ENCODE measurements at regions not wholly inside any gene's neighbourhood (a gene's known extent, or its start where the extent isn't known, plus 50 kb on each side); places are given as distances from the start of the nearest gene placed in this dataset.

GRCh38 chr15:95990833-95991232, 339.7 kb upstream of the NR2F2 start:
- Histone ChIP-seq H3K27me3 (replicated peaks in 1 of 4; ENCODE audit: control insufficient read depth in 3 of 4, extremely low read depth in 1 of 4, insufficient read depth in 3 of 4, low read length in 3 of 4) (no peaks in the 10 kb centered on the region), H4K20me1 (replicated peaks in 1 of 2; ENCODE audit: control insufficient read depth in 1 of 2, insufficient read depth in 2 of 2, low read length in 2 of 2) (no peaks in the 10 kb centered on the region), H2AK5ac (ENCODE audit: low read depth, low read length) (no peak overlapping the region), H3K56ac (replicated peaks; ENCODE audit: insufficient read length, low read depth, low read length) (no peak overlapping the region), H3K14ac (ENCODE audit: insufficient read length) (no peak overlapping the region), H3K27ac (ENCODE audit: low read depth, low read length) (no peak overlapping the region), H3K23me2 (ENCODE audit: low read depth, low read length) (no peaks in the 10 kb centered on the region; the same call in 1 of the 2 replicates), H3K23ac (ENCODE audit: insufficient read length) (no peak overlapping the region), H2BK120ac (replicated peaks; ENCODE audit: low read depth, low read length) (no peak overlapping the region), H3K9me3 (ENCODE audit: insufficient read depth in 2 of 2, low read depth in 1 of 2, low read length in 1 of 2) (no peaks in the 10 kb centered on the region), H2AFZ (ENCODE audit: low read length) (no peak overlapping the region), H3K36me3 (ENCODE audit: control insufficient read depth in 2 of 4, insufficient read depth in 4 of 4, low read length in 3 of 4) (no peaks in the 10 kb centered on the region), H2BK20ac (ENCODE audit: low read length) (no peak overlapping the region), H3K4ac (replicated peaks; ENCODE audit: insufficient read length, low read depth, low read length) (no peak overlapping the region), H4K5ac (ENCODE audit: insufficient read length, low read depth, low read length) (no peak overlapping the region), H4K8ac (ENCODE audit: extremely low read depth, insufficient read depth, low read length) (no peak overlapping the region), H2BK15ac (ENCODE audit: low read length) (no peak overlapping the region), H4K91ac (replicated peaks; ENCODE audit: insufficient read length, low read length) (no peak overlapping the region), H2BK12ac (ENCODE audit: low read depth, low read length) (no peak overlapping the region), H3K4me1 (replicated peaks in 1 of 4; ENCODE audit: control insufficient read depth in 3 of 4, insufficient read depth in 4 of 4, low read length in 3 of 4) (peaks cover 0 to 7% (median 0%) of the 10 kb centered on the region in 4 experiments; a peak in 2 of 7 replicates), H3K79me2 (ENCODE audit: control insufficient read depth in 1 of 2, insufficient read depth in 2 of 2, low read length in 2 of 2) (no peaks in the 10 kb centered on the region), H3K4me2 (ENCODE audit: insufficient read depth in 1 of 2, low read depth in 2 of 2, low read length in 2 of 2) (no peak overlapping the region), H3K4me3 (ENCODE audit: extremely low read depth in 1 of 4, insufficient read depth in 2 of 4, low read depth in 3 of 4, low read length in 4 of 4) (no peak overlapping the region), H3K18ac (ENCODE audit: extremely low read depth, low read length) (no peak overlapping the region), H2BK5ac (ENCODE audit: low read depth, low read length) (no peak overlapping the region), H3K79me1 (ENCODE audit: low read depth, low read length) (no peaks in the 10 kb centered on the region), H3K9ac (replicated peaks in 1 of 4; ENCODE audit: extremely low read depth in 1 of 4, low read depth in 3 of 4, low read length in 3 of 4) (no peak overlapping the region)
- WGBS, 2 experiments (ENCODE audit: extremely low coverage in 1 of 2, insufficient coverage in 1 of 2, insufficient read length in 1 of 2, insufficient replicate concordance in 2 of 2, low coverage in 1 of 2, low lambda C conversion rate in 2 of 2, missing lambda C conversion rate in 1 of 2) = 98% methylated on average over 4 of the region's 4 CpGs; no CpG with 5 or more reads in 1 of the 2 experiments
- ChIA-PET CTCF (ENCODE audit: partially characterized antibody) (interaction anchor here (1.0 kb wide), 1 partner anchor 10 kb away, joined by 3 read pairs; no protein-coding TSS in a partner anchor), POLR2A (ENCODE audit: partially characterized antibody) (no interaction called here)
- FAIRE-seq = no peak
- TF ChIP-seq JUN (IDR thresholded peaks at IDR 0.05; ENCODE audit: low read depth, low read length) (no peak), RAD21 (IDR thresholded peaks at IDR 0.05 in 1 of 2, conservative IDR thresholded peaks at IDR 0.05 in 1 of 2; ENCODE audit: low read depth in 2 of 2, low read length in 2 of 2) (no peak), HDAC6 (IDR thresholded peaks at IDR 0.05; ENCODE audit: low read depth, low read length) (no peak), POLR2AphosphoS5 (IDR thresholded peaks at IDR 0.05; ENCODE audit: low read depth, low read length) (no peak), USF2 (IDR thresholded peaks at IDR 0.05; ENCODE audit: low read length) (no peak), NANOG (IDR thresholded peaks at IDR 0.05; ENCODE audit: insufficient read depth, low read depth, low read length, poor library complexity, severe bottlenecking) (no peak), CTCF (IDR thresholded peaks at IDR 0.05; ENCODE audit: control extremely low read depth in 1 of 3, insufficient read depth in 1 of 3, low read depth in 1 of 3, low read length in 3 of 3) (no peak)
- DNase-seq (ENCODE audit: low read depth in 1 of 2, low spot score in 2 of 2) = no peak

Measured in H1 (cell line).